GM18520 (cell line): ENCODE measurements at regions not wholly inside any gene's neighbourhood (a gene's known extent, or its start where the extent isn't known, plus 50 kb on each side); places are given as distances from the start of the nearest gene placed in this dataset.
A peak's percentile ranks its signal among the peaks of the same experiment; 100 is the strongest.

Experiments
- ATAC-seq: cut with Tn5 transposase; IDR thresholded peaks from one replicate; pipeline ENCODE4 v1.9.1; 2021; ENCODE audit not compliant: unreplicated experiment

GRCh38 chr7:112887976-112888375, 97.8 kb upstream of the TMEM168 start:
- ATAC-seq = no peak

- no peak for ATAC-seq
These were observed 97.1 kb upstream of the TMEM168 start for GRCh38 chr7:112887337-112887736.

GRCh38 chr7:112886208-112886607, 96.0 kb upstream of the TMEM168 start:
- ATAC-seq = no peak

- no peak for ATAC-seq
These were observed 92.8 kb upstream of the TMEM168 start for GRCh38 chr7:112882991-112883390.

- ATAC-seq = no peak
These were observed 92.3 kb upstream of the TMEM168 start for GRCh38 chr7:112882511-112882910.

GRCh38 chr7:112882022-112882421, 91.8 kb upstream of the TMEM168 start:
- no peak for ATAC-seq

GRCh38 chr7:112880818-112881418, 90.7 kb upstream of the TMEM168 start:
- ATAC-seq = no peak

GRCh38 chr7:112877691-112878460, 87.7 kb upstream of the TMEM168 start:
- ATAC-seq = no peak

GRCh38 chr7:112876877-112877276, 86.7 kb upstream of the TMEM168 start:
- no peak for ATAC-seq

- no peak for ATAC-seq
These were observed 84.7 kb upstream of the TMEM168 start for GRCh38 chr7:112874909-112875308.

GRCh38 chr7:112873831-112874553, 83.8 kb upstream of the TMEM168 start:
- peak; percentile 39 for ATAC-seq

GRCh38 chr7:112869111-112869774, 79.0 kb upstream of the TMEM168 start:
- no peak for ATAC-seq

GRCh38 chr7:112868609-112869008, 78.4 kb upstream of the TMEM168 start:
- ATAC-seq = no peak

- ATAC-seq = peak; percentile 71
These were observed 76.2 kb upstream of the TMEM168 start for GRCh38 chr7:112866424-112866823.

GRCh38 chr7:112864380-112864779, 74.2 kb upstream of the TMEM168 start:
- no peak for ATAC-seq

- no peak for ATAC-seq
These were observed 68.6 kb upstream of the TMEM168 start for GRCh38 chr7:112858838-112859237.

- no peak for ATAC-seq
These were observed 65.0 kb upstream of the TMEM168 start for GRCh38 chr7:112855227-112855626.

- ATAC-seq = no peak
These were observed 64.0 kb upstream of the TMEM168 start for GRCh38 chr7:112854169-112854568.

GRCh38 chr7:112853422-112853821, 63.2 kb upstream of the TMEM168 start:
- no peak for ATAC-seq

- ATAC-seq = no peak
These were observed 53.0 kb upstream of the TMEM168 start for GRCh38 chr7:112843151-112843550.
